NCI-H748 (cell line): ENCODE measurements at regions not wholly inside any gene's neighbourhood (a gene's known extent, or its start where the extent isn't known, plus 50 kb on each side); places are given as distances from the start of the nearest gene placed in this dataset.
"Not testable (repeated sequence)": the region's sequence is repeated elsewhere in the genome, so short reads cannot be mapped to it uniquely, and the experiment has no call there.

ENCODE experiments used
- DNase-seq: peaks from one replicate; lab custom pipeline; 2025; ENCODE audit not compliant: unreplicated experiment; lab: John Stamatoyannopoulos, UW

DNA sequence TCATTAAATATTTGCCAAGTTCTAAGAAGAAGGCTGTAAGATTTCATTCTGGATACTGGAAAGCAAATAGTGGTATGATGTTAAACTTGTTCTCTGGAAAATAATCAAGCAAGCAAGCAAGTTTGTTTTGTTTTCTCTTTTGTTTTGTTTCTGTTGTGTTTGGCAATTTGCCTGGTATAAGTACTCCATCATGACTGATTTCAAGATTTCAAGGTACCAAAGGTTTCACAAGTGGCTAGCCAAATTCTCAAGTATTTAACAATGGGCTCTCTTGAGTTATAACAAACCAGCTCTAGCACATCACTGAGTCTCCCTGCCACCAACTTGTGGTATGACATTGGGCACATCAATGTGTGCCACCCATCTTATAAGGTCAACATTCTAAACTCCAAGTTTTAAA lies 151.7 kb upstream of the IGFBP3 start:
- DNase-seq, result no peak

GRCh38 chr7:46071601-46072000 lies 150.5 kb upstream of the IGFBP3 start:
- DNase-seq, result no peak

GRCh38 chr7:46071076-46071475 lies 150.0 kb upstream of the IGFBP3 start:
- DNase-seq, result no peak

GRCh38 chr7:46068159-46068558 lies 147.1 kb upstream of the IGFBP3 start:
- no peak for DNase-seq

- DNase-seq, result no peak
These were observed 138.4 kb upstream of the IGFBP3 start for GRCh38 chr7:46059308-46060020.

GRCh38 chr7:46058086-46058823 lies 137.2 kb upstream of the IGFBP3 start:
- DNase-seq, result no peak

GRCh38 chr7:46054915-46055314 lies 133.8 kb upstream of the IGFBP3 start:
- no peak for DNase-seq

- no peak for DNase-seq
These were observed 133.2 kb upstream of the IGFBP3 start for GRCh38 chr7:46054272-46054671.

GRCh38 chr7:46047581-46047980 lies 126.5 kb upstream of the IGFBP3 start:
- DNase-seq, result no peak

- not testable (repeated sequence) for DNase-seq
These were observed 122.3 kb upstream of the IGFBP3 start for GRCh38 chr7:46043338-46043737.

- not testable (repeated sequence) for DNase-seq
These were observed 118.7 kb upstream of the IGFBP3 start for GRCh38 chr7:46039813-46040212.

DNA sequence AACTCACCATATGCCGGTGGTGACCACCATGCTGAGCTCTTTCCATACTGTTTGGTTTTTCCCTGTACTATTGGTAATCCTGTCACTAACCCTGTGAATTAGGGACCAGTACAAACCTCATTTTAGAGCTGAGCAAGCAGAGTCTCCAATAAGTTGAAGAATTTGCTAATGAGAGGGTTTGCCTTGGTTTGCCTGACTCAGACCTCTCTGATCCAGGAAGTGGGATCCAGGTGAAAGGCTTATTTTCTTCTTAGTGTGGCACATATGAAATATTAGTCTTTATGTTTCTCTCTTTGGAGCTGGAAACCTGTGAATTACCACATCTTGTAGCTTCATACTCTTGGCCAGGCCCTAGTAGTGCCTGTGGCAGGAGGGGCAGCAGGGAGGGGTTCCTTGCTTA lies 114.1 kb upstream of the IGFBP3 start:
- no peak for DNase-seq

DNA sequence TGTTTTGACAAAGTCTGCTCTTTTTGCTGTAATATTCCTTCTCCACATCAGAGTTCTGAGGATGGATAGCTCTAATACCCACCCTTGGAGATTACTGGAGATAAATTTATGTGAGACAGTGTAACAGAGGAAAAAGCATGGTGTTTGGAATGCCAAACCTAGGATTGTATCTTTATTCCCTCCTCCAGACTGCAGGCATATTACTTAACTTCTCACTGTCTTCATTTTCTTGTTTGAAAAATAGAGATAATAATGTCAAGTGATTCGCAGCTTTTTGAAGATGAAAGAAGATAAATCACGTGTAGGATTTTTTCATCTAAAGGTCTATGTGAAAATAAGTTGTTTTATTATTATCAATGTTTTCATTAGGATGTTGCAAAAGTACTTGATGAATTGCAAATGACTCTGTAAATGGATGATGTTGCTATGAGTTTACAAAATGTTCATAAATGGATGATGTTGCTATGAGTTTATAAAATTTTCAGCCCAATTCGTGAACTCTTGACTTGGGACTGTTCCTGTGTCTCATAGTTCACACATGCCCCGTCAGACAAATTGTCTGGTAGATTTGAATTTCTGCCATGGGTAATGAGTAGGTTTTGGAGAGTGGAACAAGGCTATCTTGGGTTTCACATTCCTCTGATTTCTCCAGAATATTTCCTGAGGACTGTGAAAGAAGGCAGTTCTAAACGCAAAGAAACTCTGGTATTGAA lies 113.1 kb upstream of the IGFBP3 start:
- no peak for DNase-seq

DNA sequence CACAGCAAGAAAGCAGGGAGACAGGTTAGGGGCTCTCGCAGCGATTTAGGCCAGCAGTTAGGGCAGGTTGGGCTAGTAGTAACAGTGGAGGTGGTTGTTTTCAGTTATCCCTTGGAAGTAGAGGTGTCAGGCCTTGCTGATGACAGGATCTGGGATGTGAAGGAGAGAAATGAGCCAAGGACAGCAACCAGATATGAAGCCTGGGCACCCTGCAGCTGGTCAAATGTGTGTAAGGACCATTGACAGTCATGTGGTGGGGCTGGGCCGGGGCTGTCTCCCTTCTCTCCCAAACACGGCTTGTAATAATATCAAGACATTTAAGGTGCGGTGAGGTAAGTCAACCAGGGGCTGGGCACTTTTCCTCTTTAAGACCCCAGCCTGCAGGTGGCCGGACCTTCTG lies 112.5 kb upstream of the IGFBP3 start:
- no peak for DNase-seq

GRCh38 chr7:46032942-46033341 lies 111.9 kb upstream of the IGFBP3 start:
- DNase-seq, result no peak

- no peak for DNase-seq
These were observed 111.3 kb upstream of the IGFBP3 start for GRCh38 chr7:46032353-46032752.

DNA sequence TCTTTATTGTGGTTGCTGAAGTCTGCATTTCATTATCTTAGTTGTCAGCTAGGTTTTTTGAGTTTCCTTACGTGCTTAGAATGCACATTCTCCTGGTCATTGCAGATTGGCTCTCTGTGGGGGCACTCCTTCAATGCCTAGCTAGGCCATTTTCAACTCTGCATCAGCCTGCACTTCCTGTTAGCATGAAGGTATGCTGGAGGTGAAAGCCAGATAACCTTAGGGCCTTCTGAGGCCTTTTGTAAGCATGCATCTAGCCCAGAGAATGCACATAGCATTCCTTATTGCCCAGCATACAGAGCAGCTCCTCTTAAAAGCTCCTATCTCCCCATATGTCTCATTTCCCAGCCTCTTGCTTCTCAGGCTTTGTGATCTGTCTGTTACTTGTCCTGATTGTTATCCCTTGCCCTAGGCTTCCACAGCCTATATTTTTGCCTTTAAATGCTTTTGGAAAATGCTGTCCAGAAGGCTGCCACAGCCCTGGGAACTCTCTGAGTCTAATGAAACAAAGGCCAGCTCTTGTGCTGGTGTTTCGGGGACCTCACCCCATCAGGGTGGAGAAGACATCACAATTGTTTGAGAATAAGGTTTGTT lies 108.1 kb upstream of the IGFBP3 start:
- DNase-seq, result no peak

GRCh38 chr7:46028246-46028645 lies 107.2 kb upstream of the IGFBP3 start:
- DNase-seq, result no peak

- no peak for DNase-seq
These were observed 105.7 kb upstream of the IGFBP3 start for GRCh38 chr7:46026741-46027140.

DNA sequence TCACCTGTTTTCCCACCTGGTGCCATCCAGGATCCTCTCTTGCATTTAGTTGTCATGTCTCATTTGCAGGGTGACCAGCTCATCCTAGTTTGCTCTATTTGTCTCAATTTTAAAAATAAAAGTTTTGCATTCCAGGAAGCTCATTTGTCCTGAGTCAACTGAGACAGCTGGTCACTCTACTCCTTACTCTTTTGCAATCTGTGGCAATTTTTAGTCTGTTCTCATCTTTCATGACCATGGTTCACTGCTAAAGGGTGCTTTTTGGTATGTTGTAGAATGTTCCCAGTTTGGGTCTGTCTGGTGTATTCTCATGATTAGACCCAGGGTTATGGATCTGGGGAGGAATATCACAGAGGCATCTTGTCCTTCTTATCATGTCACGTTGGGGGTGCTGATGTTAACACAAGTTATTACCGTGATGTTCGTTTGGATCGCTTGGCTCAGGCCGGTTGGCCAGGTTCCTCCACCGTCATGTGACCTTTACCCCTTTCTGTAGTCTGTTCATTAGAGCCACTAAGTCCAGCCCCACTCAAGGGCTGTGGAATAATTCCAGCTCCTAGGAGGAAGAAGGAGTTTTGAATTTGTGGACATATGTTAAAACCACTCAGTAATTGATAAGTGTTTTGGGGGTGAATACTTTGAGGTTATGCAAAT lies 103.3 kb upstream of the IGFBP3 start:
- DNase-seq, result no peak

DNA sequence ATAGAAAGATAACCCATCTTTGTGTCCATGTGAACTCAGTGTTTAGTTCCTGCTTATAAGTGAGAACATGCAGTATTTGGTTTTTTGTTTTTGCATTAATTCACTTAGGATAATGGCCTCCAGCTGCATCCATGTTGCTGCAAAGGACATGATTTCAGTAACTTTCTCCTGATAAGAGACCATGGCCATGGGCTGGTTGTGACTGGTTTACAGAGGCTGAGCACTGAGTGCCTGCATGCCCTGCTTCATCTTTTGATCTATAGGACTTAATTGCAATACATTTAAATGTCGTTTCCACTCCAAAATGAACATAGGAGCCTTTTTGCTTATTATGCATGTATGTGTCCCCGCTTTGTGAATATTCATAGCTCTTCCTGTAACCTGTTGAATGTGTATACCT lies 101.3 kb upstream of the IGFBP3 start:
- DNase-seq, result no peak
